Body of pancreas (tissue), 4 donors: ENCODE measurements at regions not wholly inside any gene's neighbourhood (a gene's known extent, or its start where the extent isn't known, plus 50 kb on each side); places are given as distances from the start of the nearest gene placed in this dataset.

Experiments used
- POLR2A ChIP-seq, 3 donors: fragments of 450-650 bp; IDR thresholded peaks; one replicate each; pipeline ENCODE4 v1.6.1; 2016; ENCODE audit warnings: antibody characterized with exemption in 3 of 3, mild to moderate bottlenecking in 2 of 3
- TF ChIP-seq, protein P1 (sequence below), 7 experiments: fragments of 450-650 bp in 4 of 7; fragments of 200-600 bp in 3 of 7; sonication (generic) in 3 of 7; IDR thresholded peaks; one replicate each; pipeline ENCODE4 v1.5.1; 2016 to 2019; ENCODE audit warnings: antibody characterized with exemption in 7 of 7

DNA sequence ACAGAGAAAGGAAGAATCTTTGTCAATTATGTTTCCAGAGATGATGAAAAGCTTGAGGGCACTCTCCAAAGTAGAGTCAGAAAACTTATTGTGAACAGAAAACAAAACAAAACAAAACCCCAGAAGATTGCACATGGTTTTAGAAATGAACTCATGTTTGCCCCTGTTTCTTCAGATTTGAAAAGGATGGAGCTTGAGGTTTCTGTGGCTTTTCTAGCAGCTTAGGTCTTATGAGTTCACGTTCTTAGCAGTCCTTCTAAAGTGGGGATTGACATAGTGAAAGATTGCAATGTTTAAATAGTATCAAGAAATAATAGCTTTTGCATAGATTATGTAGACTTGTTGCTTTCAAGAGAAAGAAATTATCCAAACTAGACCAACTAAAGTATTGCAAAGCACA is 421.8 kb downstream of the GBA3 start:
- TF ChIP-seq, protein P1, sequence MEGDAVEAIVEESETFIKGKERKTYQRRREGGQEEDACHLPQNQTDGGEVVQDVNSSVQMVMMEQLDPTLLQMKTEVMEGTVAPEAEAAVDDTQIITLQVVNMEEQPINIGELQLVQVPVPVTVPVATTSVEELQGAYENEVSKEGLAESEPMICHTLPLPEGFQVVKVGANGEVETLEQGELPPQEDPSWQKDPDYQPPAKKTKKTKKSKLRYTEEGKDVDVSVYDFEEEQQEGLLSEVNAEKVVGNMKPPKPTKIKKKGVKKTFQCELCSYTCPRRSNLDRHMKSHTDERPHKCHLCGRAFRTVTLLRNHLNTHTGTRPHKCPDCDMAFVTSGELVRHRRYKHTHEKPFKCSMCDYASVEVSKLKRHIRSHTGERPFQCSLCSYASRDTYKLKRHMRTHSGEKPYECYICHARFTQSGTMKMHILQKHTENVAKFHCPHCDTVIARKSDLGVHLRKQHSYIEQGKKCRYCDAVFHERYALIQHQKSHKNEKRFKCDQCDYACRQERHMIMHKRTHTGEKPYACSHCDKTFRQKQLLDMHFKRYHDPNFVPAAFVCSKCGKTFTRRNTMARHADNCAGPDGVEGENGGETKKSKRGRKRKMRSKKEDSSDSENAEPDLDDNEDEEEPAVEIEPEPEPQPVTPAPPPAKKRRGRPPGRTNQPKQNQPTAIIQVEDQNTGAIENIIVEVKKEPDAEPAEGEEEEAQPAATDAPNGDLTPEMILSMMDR (IDR thresholded peaks at IDR 0.05), result no peak
- TF ChIP-seq POLR2A (IDR thresholded peaks at IDR 0.05), result no peak
